SK-N-MC (cell line): ENCODE measurements at regions not wholly inside any gene's neighbourhood (a gene's known extent, or its start where the extent isn't known, plus 50 kb on each side); places are given as distances from the start of the nearest gene placed in this dataset.
"Not testable (repeated sequence)": the region's sequence is repeated elsewhere in the genome, so short reads cannot be mapped to it uniquely, and the experiment has no call there.

Source experiments
- DNase-seq: peaks from one replicate; pipeline ENCODE4 v3.0.0-alpha.2; 2011; ENCODE audit warnings: low read depth, low spot score
- H3K27ac ChIP-seq: fragments of 200-600 bp; sonication (generic); 2 replicates; pipeline ENCODE4 v1.5.1; 2016; ENCODE audit warnings: mixed run types
- H3K36me3 ChIP-seq: fragments of 200-600 bp; sonication (generic); 2 replicates; pipeline ENCODE4 v1.6.1; 2017; ENCODE audit warnings: antibody characterized with exemption, low read length, mixed read lengths; ENCODE audit not compliant: insufficient read depth
- H3K4me3 ChIP-seq: fragments of 200-600 bp; sonication (generic); 2 replicates; pipeline ENCODE4 v1.5.1; 2016
- H3K9ac ChIP-seq: fragments of 200-600 bp; sonication (generic); 2 replicates; pipeline ENCODE4 v1.8.0; 2017; ENCODE audit warnings: mixed run types, mixed read lengths; ENCODE audit not compliant: insufficient read length
- H3K9me3 ChIP-seq: fragments of 200-600 bp; sonication (generic); 2 replicates; pipeline ENCODE4 v1.6.1; 2017; ENCODE audit warnings: low read depth, mild to moderate bottlenecking, antibody characterized with exemption, low read length, moderate library complexity, mixed read lengths
- EZH2 ChIP-seq: fragments of 200-600 bp; sonication (generic); IDR thresholded peaks from one replicate; pipeline ENCODE4 v1.6.1; 2017; ENCODE audit warnings: antibody characterized with exemption
- FOXP2 ChIP-seq: optimal IDR thresholded peaks from 2 replicates; pipeline ENCODE3; 2011; ENCODE audit warnings: mild to moderate bottlenecking, moderate library complexity; ENCODE audit not compliant: insufficient read depth; ENCODE audit errors: extremely low read length, control extremely low read depth
- POLR2AphosphoS5 ChIP-seq: IDR thresholded peaks from 2 replicates; pipeline ENCODE4 v1.6.1; 2012; ENCODE audit warnings: mild to moderate bottlenecking, low read depth, low read length, borderline replicate concordance

GRCh38 chr10:45144326-45145070 lies 143.8 kb downstream of the ZNF22 start:
- no peak overlapping the region for H3K9ac ChIP-seq
- no peak overlapping the region for H3K4me3 ChIP-seq
- no peaks in the 10 kb centered on the region for H3K9me3 ChIP-seq
- no peak overlapping the region for H3K27ac ChIP-seq
- TF ChIP-seq EZH2 (no peak), FOXP2 (no peak), POLR2AphosphoS5 (no peak)
- no peak for DNase-seq
- no peaks in the 10 kb centered on the region for H3K36me3 ChIP-seq

DNA sequence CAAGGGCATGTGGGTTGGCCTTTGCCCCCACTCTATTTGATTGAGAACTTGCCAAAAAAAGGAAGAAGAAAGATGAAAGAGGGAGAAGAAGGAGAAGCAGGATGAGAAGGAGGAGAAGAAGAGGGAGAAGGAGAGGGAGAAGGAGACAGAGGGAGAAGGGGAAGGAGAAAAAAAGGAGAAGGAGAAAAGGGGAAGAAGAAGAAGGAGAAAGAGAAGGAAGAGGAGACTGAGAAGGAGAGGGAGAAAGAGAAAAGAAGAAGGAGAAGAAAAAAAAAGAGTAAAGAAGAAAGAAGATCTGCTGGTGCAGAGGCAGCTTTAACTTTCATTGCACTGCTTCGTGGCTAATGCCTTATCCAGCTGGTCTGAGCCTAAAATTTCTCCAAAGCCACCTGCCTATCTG lies 144.4 kb downstream of the ZNF22 start:
- H3K27ac ChIP-seq, H3K36me3 ChIP-seq, DNase-seq, H3K9ac ChIP-seq, H3K9me3 ChIP-seq, H3K4me3 ChIP-seq: not testable (repeated sequence)

- no peak for DNase-seq
- Histone ChIP-seq H3K27ac (no peak overlapping the region), H3K9ac (no peak overlapping the region), H3K9me3 (no peaks in the 10 kb centered on the region), H3K36me3 (no peaks in the 10 kb centered on the region), H3K4me3 (no peak overlapping the region)
- TF ChIP-seq FOXP2 (no peak), EZH2 (no peak), POLR2AphosphoS5 (no peak)
These were observed 146.3 kb downstream of the ZNF22 start for GRCh38 chr10:45147000-45147399.

DNA sequence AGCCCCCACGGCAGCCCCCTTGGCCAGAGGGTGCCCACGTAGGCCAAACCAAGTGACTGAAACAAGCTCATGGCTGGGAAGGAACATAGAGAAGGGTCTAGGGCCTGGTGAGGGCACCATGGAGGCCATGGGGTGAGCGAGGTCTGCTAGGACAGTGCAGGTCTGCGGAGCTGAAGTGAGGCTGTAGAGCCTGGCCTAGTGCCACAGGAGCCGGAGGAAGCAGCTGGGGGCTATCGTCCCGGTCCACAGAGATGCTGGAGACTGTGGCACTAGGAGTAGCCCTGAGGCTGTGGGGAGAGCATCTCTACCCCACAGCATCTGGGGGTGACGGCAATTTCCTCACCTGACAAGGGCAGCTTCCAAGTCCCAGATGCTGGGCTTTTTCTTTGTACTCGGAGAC lies 150.3 kb downstream of the ZNF22 start:
- Histone ChIP-seq H3K27ac (no peak overlapping the region), H3K9ac (no peak overlapping the region), H3K9me3 (no peaks in the 10 kb centered on the region), H3K36me3 (no peaks in the 10 kb centered on the region), H3K4me3 (no peak overlapping the region)
- TF ChIP-seq EZH2 (no peak), FOXP2 (no peak), POLR2AphosphoS5 (no peak)
- no peak for DNase-seq

GRCh38 chr10:45151467-45152214 lies 150.9 kb downstream of the ZNF22 start:
- Histone ChIP-seq H3K4me3 (no peak overlapping the region), H3K9me3 (no peaks in the 10 kb centered on the region), H3K36me3 (no peaks in the 10 kb centered on the region), H3K9ac (no peak overlapping the region), H3K27ac (no peak overlapping the region)
- DNase-seq = no peak
- TF ChIP-seq FOXP2 (no peak), EZH2 (no peak)

GRCh38 chr10:45152726-45153125 lies 152.0 kb downstream of the ZNF22 start:
- Histone ChIP-seq H3K4me3 (no peak overlapping the region), H3K27ac (no peak overlapping the region), H3K36me3 (no peaks in the 10 kb centered on the region), H3K9me3 (no peaks in the 10 kb centered on the region), H3K9ac (no peak overlapping the region)
- DNase-seq = no peak
- no peak for TF ChIP-seq EZH2
- TF ChIP-seq FOXP2 = no peak
- TF ChIP-seq POLR2AphosphoS5 = no peak

DNA sequence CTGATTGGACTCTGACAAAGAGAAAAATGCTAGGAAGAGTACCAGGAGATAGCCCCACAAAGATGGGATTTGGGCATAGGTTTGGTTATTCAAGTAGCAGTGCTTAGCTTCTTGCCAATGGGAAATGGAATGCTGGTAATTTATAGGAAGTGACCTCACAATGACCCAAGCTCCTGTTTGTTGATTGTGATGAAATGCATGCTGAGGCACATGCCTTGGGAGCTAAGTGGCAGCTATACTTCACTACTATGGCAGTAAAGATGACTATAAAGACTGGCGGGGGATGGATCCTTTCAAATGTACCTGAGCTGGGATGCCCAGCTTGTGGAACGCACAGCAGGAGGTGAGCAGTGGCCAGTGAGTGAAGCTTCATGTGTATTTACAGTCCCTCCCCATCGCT lies 153.8 kb downstream of the ZNF22 start:
- TF ChIP-seq POLR2AphosphoS5 (no peak), FOXP2 (no peak), EZH2 (no peak)
- no peaks in the 10 kb centered on the region for H3K9me3 ChIP-seq
- no peak overlapping the region for H3K27ac ChIP-seq
- no peak for DNase-seq
- H3K9ac ChIP-seq = no peak overlapping the region
- no peak overlapping the region for H3K4me3 ChIP-seq
- H3K36me3 ChIP-seq = no peaks in the 10 kb centered on the region

- Histone ChIP-seq H3K36me3 (no peaks in the 10 kb centered on the region), H3K27ac (no peak overlapping the region), H3K9me3 (no peaks in the 10 kb centered on the region), H3K4me3 (no peak overlapping the region), H3K9ac (no peak overlapping the region)
- TF ChIP-seq EZH2 = no peak
- TF ChIP-seq POLR2AphosphoS5 = no peak
- no peak for TF ChIP-seq FOXP2
- DNase-seq = no peak
These were observed 155.1 kb downstream of the ZNF22 start for GRCh38 chr10:45155784-45156183.

DNA sequence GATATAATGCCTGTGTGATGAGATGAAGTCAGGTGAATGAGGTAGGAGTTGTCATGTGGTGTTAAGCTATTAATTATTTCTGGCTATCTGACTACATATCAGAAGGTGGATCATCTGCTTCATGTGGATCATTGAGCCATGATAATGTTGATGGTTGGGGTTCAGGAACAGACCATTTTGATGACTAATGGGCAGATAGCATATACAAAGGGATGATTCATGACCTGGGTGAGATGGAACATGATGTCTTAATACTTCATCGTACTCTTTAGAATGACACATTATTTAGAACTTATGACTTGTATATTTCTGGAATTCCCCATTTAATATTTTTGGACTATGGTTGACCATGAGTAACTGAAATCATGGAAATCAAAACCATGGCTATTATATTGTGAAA lies 155.1 kb downstream of the OR13A1 start:
- H3K27ac ChIP-seq = no peak overlapping the region
- no peak overlapping the region for H3K9ac ChIP-seq
- no peaks in the 10 kb centered on the region for H3K36me3 ChIP-seq
- no peak overlapping the region for H3K4me3 ChIP-seq
- no peak for TF ChIP-seq FOXP2
- TF ChIP-seq POLR2AphosphoS5 = no peak
- TF ChIP-seq EZH2 = no peak
- no peaks in the 10 kb centered on the region for H3K9me3 ChIP-seq
- DNase-seq = no peak
